NCI-H2107 treated with DMSO at 0.1 percent for 48 hours (cell line): ENCODE measurements at regions not wholly inside any gene's neighbourhood (a gene's known extent, or its start where the extent isn't known, plus 50 kb on each side); places are given as distances from the start of the nearest gene placed in this dataset.

Source experiments
- DNase-seq: peaks from one replicate; lab custom pipeline; 2025; ENCODE audit not compliant: unreplicated experiment; lab: John Stamatoyannopoulos, UW

GRCh38 chr1:215457213-215457612 is 109.9 kb upstream of the KCTD3 start:
- no peak for DNase-seq

DNA sequence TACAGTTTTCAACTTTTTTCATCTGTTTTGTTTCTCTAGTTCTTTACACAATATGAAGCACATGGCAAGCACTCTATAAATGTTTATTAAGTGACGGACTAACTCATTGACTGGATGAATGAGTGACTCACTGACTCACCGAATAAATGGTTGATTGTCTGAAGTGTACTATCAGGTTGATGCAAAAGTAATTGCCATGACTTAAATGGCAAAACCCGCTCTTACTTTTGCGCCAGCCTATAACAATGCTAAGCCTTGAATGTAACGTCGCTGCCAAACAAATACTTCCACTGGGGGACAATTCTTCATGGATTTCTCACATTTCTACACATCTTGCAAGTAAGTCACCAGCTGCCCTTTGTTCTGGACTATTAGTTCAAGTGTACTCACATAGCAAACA is 109.0 kb upstream of the KCTD3 start:
- no peak for DNase-seq

DNA sequence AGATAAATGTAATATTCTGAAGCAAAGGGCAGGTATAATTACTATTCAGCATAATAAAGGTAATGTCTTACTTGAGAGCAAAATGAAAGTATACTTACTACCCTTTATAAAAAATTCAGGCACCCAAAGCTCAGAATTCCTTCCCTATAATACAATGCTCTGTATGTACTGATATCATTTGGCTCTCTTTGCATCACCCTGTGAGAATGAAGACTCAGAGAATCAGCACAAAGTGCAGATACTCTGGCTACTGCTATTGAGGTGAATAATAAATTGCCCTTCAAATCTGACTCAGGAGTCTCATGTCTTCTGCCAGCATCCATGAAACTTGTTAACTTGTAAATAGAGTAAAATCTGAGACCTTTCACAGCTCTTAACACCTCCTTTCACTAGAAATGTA is 108.5 kb upstream of the KCTD3 start:
- DNase-seq = no peak

- DNase-seq = no peak
Measured at GRCh38 chr1:215459136-215459535, 108.0 kb upstream of the KCTD3 start.

DNA sequence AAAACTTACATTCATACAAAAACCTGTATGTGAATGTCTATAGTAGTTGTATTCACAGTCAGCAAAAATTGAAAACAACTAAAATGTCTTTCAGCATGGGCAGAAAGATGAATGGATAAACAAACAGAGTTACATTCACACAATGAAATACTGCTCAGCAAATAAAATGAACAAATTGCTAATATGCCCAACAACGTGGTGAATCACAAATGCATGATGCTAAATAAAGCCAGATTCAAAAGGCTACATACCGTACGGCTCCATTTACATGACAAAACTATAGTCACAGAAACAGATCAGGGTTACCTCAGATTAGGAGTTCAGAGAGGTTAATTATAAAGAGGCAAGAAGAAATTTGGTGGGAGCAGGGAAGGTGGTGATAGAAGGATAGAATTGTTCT is 100.7 kb upstream of the KCTD3 start:
- DNase-seq = no peak

DNA sequence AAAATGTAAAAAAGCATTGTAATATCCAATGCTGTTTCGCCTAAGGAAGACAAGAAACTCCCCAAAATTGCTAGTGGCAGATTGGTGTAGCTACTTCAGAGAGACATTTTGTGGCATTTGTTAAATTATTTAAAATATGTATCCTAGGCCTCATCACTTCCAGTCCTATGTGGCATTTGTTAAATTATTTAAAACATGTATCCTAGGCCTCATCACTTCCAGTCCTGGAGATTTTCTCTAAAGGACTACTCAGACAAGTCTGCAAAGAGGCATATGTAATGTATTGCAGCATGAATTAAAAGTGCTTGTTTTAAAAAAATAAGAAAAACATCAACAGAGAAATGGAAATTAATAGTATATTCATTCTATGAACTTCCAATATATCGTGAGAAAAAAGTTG is 95.6 kb upstream of the KCTD3 start:
- no peak for DNase-seq

DNA sequence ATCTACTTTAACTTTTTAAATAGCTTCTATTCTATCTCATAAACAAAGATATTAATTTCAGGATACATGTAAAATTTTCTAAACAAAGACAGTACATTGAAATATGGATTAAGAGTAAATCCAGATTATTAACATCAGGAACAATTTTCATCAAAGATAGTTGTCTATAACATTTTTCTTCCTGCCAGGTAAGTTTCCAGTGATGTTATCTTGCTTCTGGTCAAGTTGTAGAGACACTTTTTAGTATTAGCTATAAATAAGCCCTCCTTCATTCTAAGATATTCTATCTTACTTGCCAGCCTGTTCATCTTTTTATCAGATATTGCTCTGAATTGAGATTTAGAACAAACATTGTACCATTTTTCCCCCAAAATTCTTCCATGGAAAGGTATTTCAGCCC is 94.4 kb upstream of the KCTD3 start:
- DNase-seq = no peak

- no peak for DNase-seq
Measured at GRCh38 chr1:215473943-215474342, 93.2 kb upstream of the KCTD3 start.

DNA sequence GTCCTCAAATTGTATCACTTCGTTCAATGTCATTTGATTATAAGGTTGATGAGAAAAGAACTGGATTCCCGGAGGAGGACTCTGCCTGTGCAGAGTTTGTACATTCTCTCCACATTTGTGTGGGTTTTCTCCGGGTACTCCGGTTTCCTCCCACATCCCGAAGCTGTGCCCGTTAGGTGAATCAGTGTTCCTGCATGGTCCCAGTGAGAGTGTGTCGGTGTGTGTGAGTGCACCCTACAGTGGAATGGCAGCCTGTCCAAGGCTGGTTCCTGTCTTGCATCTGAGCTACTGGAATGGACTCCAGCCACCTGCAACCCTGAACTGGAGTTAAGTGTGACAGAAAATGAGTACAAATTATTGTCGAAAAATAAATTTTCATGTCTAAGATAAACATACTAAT is 92.2 kb upstream of the KCTD3 start:
- DNase-seq = no peak

- DNase-seq = no peak
Measured at GRCh38 chr1:215475796-215476481, 91.2 kb upstream of the KCTD3 start.

DNA sequence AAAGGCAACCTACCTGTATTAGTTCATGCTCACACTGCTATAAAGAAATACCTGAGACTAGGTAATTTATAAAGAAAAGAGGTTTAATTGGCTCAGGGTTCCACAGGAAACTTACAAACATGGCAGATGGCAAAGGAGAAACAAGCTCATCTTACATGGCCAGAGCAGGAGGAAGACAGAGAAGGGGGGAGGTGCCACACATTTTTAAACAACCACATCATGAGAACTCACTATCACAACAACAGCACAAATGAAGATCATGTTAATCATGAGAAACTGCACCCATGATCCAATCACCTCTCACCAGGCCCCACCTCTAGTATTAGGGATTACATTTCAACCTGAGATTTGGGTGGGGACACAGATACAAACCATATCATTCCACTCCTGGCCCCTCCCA is 90.6 kb upstream of the KCTD3 start:
- no peak for DNase-seq

- DNase-seq = no peak
Measured at GRCh38 chr1:215477632-215478031, 89.5 kb upstream of the KCTD3 start.

DNA sequence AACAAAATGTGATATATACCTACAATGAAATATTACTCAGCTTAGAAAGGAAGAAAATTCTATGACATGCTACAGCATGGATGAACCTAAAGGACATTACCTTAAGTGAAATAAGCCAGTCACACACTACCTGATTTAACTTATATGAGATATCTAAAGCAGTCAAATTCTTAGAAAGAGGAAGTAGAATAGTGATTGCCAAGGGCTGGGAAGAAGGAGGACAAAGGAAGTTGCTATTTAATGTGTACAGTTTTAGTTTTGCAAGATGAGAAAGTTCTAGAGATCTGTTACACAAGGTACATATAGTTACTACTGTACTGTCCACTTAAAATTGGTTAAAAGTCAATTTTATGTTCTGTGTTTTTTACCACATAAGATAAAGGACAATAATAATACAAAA is 87.5 kb upstream of the KCTD3 start:
- DNase-seq = no peak

GRCh38 chr1:215482079-215482478 is 85.0 kb upstream of the KCTD3 start:
- DNase-seq = no peak

DNA sequence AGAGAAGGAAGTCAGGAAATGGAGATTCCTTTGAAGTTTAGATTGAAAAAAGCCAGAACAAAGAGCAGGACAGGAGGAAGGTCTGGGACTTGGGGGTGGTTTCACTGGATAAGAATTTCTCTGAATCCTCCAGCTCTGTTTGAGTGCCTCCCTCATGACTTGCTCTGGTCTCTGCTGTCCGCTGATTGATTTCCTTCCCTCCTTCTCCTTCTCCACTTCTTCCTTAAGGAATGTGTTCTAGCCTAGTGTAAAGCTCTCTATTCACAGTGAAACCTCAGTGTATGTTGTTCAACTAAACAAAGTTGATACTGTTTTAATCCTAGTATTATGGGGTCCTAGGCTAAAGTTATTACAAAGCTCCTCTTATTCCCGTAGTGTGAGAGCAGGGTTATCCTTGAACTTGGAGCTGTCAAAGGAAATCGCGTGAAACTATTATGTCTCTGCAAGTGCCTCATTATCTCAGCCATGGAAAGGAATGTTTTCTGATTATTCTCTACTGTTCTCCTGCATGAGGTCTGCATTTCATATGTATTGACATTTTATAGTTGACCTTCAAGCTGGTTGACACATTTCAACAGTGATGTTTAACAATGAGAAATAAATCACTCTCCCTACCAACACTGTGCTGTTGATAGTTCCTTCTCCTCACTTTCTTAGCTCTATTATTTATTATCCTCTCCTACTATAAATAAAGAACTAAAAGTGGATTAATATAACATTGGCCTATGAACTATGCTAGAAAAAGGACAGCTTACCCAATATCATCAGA is 82.7 kb upstream of the KCTD3 start:
- DNase-seq = no peak

- no peak for DNase-seq
Measured at GRCh38 chr1:215487466-215487865, 79.6 kb upstream of the KCTD3 start.

GRCh38 chr1:215488850-215489249 is 78.3 kb upstream of the KCTD3 start:
- no peak for DNase-seq

DNA sequence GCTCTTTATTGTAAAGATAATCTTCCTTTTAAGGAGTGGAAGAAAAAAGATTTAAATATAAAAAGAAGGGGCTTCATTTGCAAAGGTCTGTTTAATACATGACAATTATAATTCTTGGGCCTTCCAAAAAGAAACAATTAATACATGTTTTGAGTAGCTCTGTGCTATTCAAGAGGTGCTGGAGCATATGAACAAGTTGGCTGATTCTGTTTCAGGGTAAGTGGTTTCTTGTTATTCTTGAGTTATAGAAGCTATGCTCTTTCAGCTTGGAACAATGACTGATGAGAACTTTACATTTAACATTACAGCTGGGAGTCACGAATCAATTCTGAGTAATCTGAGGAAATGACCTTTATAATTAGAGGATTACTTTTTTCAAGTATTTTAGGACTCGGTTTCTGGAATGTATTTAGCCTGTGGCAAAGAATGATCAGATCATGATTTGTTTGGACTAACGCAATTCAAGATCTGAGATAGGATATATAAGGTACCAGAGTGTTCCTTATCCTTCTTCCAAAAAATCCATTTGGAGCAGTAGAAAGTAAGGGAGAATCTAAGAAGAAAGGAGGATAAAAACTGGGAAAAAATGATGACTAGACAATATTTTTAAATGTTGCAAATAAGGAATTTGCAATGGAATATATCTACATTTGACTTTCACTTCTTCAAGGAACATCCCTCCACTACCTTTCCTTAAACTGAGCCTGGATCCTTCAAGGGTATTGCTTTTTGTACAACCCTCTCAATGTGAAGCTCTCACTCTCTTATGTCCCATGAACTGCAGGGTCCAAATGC is 77.1 kb upstream of the KCTD3 start:
- DNase-seq = no peak

GRCh38 chr1:215497528-215497927 is 69.6 kb upstream of the KCTD3 start:
- no peak for DNase-seq

DNA sequence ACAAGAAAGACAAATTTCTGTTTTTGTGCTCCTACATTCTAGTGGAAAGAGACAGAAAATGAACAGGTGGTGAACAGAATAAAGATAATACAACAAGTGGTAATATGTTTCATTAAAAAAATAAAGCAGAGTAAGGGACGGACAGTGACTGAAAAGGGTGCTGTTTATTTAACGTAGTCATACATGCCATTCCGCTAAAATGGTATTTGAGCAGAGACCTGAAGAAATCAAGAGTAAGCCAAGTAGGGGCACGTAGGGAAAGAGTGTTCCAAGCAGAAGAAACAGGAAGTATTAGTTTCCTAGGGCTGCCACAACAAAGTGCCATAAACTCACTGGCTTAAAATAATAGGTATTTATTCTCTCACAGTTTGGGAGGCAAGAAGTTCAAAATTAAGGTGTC is 65.6 kb upstream of the KCTD3 start:
- no peak for DNase-seq

- no peak for DNase-seq
Measured at GRCh38 chr1:215502081-215502480, 65.0 kb upstream of the KCTD3 start.

GRCh38 chr1:215507119-215507518 is 60.0 kb upstream of the KCTD3 start:
- no peak for DNase-seq
